ENCODE measurements at regions not wholly inside any gene's neighbourhood (a gene's known extent, or its start where the extent isn't known, plus 50 kb on each side); places are given as distances from the start of the nearest gene placed in this dataset.

DNA sequence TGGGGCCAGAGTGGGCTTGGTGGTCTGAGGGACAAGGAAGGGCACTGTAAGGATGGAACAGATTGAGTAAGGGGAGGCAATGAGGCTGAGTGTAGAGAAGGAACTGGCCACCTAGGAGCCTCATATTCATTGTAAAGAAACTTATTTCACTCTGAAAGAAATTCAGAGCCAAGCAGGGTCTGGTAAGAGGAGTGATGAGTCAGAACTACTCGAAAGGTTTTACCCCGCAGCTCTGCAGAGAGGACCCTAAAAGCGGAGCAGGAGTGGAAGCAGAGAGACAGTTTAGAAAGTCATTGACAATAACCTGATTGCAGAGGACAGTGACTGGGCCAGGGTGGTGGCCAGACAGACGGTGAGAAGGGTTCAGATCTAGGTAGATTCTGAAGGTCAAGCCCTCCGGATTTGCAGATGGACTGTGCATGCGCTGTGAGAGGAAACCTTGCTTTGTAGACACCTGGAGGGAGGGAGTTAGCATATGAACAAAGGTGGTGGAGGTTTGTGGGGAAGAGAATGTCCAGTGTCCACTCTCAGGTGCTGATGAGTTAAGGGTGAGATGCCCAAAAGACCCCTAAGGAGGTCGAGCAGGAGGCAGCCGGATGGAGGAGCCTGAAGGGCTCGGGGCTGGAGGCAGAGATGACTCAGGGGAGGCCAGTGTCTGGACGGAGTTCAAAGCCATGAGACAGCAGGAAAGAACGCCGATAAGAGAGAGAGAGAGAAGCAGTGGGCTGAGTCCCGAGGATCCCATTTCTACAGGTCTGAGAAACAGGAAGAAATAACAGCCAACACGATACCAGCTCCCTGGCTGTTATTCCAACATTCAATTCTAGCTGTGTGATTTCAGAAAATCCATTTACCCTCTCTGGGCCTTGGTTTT is 546.0 kb downstream of the BRD1 start:
- no peak overlapping the region for H3K27ac ChIP-seq
- no peak for TF ChIP-seq ZFX (IDR thresholded peaks at IDR 0.05; ENCODE audit: borderline replicate concordance)
- TF ChIP-seq, protein P1, sequence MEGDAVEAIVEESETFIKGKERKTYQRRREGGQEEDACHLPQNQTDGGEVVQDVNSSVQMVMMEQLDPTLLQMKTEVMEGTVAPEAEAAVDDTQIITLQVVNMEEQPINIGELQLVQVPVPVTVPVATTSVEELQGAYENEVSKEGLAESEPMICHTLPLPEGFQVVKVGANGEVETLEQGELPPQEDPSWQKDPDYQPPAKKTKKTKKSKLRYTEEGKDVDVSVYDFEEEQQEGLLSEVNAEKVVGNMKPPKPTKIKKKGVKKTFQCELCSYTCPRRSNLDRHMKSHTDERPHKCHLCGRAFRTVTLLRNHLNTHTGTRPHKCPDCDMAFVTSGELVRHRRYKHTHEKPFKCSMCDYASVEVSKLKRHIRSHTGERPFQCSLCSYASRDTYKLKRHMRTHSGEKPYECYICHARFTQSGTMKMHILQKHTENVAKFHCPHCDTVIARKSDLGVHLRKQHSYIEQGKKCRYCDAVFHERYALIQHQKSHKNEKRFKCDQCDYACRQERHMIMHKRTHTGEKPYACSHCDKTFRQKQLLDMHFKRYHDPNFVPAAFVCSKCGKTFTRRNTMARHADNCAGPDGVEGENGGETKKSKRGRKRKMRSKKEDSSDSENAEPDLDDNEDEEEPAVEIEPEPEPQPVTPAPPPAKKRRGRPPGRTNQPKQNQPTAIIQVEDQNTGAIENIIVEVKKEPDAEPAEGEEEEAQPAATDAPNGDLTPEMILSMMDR (IDR thresholded peaks at IDR 0.05): no peak

DNA sequence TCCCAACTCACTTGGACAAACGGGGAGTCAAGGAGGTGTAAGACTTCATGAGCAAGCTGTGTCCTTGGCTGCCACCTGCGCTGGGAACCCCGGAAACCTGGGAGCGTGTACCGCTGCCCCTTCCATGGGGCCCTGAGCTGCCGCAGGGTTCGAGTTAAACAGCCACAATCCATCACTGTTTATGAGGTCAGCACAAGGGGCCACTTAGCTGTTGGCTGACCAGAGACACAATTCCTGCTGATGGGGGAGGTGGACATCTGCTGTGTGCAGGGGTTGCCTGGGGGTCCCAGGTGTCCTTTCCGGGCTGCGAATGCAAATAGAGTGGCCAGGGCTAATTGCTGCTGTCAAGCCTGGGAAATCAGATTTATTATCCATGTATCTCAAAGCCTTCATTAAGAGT is 549.3 kb downstream of the BRD1 start:
- TF ChIP-seq, protein P1 (IDR thresholded peaks at IDR 0.05): no peak
- TF ChIP-seq ZFX (IDR thresholded peaks at IDR 0.05; ENCODE audit: borderline replicate concordance): no peak
- H3K27ac ChIP-seq: no peak overlapping the region

DNA sequence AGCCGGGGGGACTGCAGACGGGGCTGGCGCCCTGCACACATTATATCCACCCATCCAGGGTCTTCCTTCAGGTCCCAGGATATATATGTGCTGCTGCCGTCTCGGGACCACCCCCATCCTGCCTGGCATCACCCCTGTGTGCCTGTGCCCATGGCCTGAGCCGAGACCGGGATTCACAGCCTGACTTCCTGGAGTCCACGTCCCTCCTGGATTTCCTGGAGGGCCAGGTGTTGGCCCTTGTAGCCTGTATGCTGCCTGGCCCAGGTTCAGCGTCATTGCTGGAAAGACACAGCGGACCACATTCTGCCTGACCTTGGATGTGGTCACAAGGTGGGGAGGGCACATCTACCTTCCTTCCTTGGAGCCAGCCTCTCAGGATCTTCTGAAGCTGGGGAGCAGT is 551.1 kb downstream of the BRD1 start:
- no peak overlapping the region for H3K27ac ChIP-seq
- TF ChIP-seq ZFX (IDR thresholded peaks at IDR 0.05; ENCODE audit: borderline replicate concordance): no peak
- TF ChIP-seq, protein P1 (IDR thresholded peaks at IDR 0.05): no peak

DNA sequence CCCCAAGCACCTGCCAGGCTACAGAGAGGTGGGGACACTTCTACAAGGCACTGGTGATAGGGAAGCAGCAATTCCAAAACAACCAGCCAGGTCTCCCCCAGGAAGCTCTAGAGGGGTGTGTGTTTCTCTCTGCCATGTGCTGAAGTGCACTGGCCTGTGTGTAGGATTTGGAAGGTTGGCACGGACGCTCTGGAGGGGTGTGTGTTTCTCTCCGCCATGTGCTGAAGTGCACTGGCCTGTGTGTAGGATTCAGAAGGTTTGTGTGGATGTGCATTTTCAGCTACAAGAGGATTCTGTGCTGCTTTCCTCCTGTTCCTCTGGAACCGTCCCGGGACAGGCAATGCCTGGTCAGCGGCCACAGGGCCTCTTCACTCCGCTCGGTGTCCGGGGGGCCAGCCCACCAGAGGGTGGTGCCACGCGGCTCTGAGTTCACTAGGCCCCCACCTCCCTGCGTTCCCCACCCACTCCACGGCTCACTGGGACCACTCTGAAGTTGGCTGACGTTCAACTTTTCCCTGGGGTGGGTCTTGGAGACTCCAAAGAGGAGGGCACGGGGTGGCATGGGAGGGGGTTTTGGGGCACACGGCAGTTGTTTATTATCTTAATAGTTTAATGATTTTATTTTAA is 552.8 kb downstream of the BRD1 start:
- TF ChIP-seq, protein P1 (IDR thresholded peaks at IDR 0.05): no peak
- no peak for TF ChIP-seq ZFX (IDR thresholded peaks at IDR 0.05; ENCODE audit: borderline replicate concordance)
- H3K27ac ChIP-seq: no peak overlapping the region

DNA sequence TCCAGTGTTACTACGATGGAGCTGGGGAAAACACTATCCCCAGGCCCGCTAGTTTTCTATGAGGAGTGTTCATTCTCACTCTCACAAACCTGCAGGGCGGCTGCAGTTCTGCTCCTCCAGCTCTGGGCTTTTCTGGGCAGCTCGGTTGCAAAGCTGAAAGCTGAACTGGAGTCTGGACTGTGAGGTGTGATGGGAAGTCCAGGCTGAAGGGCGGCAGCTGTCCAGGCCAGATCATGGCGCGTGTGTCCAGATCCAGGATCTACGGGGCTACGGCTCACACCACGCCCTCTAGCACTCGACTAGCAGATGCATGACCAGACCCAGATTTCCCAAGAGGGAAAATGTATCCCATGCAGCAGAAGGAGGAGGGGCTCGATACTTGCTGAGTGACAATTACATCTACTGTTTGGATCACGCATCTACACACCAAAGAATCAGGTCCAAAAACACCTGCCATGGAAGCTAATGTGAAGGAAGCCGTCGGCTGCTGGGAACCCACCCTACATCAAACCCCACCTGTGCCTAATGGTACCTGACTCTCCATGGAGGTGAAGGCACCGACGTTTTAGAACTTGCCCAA is 555.0 kb downstream of the BRD1 start:
- no peak for TF ChIP-seq ZFX (IDR thresholded peaks at IDR 0.05; ENCODE audit: borderline replicate concordance)
- TF ChIP-seq, protein P1 (IDR thresholded peaks at IDR 0.05): no peak
- no peak overlapping the region for H3K27ac ChIP-seq

DNA sequence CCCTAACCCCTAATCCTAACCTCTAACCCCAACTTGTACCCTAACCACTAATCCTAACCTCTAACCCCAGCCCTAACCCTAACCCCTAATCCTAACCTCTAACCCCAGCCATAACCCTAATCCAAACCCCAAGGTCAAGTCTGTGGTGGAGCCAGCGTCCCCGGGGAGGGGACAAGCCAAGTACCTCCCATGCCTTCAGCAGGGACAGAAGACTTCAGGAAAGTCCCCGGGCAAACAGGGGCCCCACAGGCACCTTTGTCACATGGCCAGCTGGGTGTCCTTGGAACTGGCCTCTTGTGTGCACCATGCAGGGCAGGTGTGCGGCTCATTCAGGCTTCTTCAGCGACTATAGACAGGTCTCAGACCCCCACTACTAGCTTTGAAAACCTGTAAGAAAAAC is 555.8 kb downstream of the BRD1 start:
- TF ChIP-seq, protein P1 (IDR thresholded peaks at IDR 0.05): no peak
- no peak for TF ChIP-seq ZFX (IDR thresholded peaks at IDR 0.05; ENCODE audit: borderline replicate concordance)
- no peak overlapping the region for H3K27ac ChIP-seq

DNA sequence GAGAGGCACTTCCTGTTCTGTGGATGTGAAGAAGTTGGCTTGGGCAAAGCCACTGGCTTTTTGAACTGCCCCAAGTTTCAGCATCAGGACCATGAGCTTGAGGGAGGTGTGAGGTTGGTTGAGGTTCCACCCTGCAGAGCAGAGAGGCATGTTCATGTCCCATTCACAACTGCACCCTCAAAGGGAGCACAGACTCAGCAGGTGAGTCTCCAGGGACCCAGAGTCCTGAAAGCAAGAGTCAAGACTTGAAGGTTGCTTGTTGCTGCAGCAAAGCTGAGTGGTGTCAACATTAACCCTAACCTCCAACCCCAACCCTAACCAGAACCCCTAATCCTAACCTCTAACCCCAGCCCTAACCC is 556.3 kb downstream of the BRD1 start:
- TF ChIP-seq, protein P1 (IDR thresholded peaks at IDR 0.05): no peak
- no peak for TF ChIP-seq ZFX (IDR thresholded peaks at IDR 0.05; ENCODE audit: borderline replicate concordance)

More for the DNA sequence above, 556.3 kb downstream of the BRD1 start:
- no peak overlapping the region for H3K27ac ChIP-seq
